Tibial nerve (tissue), 4 donors: ENCODE measurements at regions not wholly inside any gene's neighbourhood (a gene's known extent, or its start where the extent isn't known, plus 50 kb on each side); places are given as distances from the start of the nearest gene placed in this dataset.

ENCODE experiments used
- EP300 ChIP-seq, 2 donors: sonication (generic); formaldehyde crosslinking; IDR thresholded peaks; one replicate each; pipeline ENCODE4 v1.6.1; 2017; ENCODE audit warnings: antibody characterized with exemption in 2 of 2, mild to moderate bottlenecking in 1 of 2
- POLR2A ChIP-seq, 2 donors: fragments of 450-650 bp; IDR thresholded peaks; one replicate each; pipeline ENCODE4 v1.6.1; 2017; ENCODE audit warnings: antibody characterized with exemption in 2 of 2, mild to moderate bottlenecking in 2 of 2, moderate library complexity in 2 of 2
- TF ChIP-seq, protein P1 (sequence below), 5 experiments: fragments of 200-600 bp in 3 of 5; fragments of 450-650 bp in 2 of 5; sonication (generic) in 3 of 5; IDR thresholded peaks; one replicate each; pipeline ENCODE4 v1.5.1; 2016 to 2019; ENCODE audit warnings: antibody characterized with exemption in 5 of 5, mild to moderate bottlenecking in 3 of 5, moderate library complexity in 2 of 5

DNA sequence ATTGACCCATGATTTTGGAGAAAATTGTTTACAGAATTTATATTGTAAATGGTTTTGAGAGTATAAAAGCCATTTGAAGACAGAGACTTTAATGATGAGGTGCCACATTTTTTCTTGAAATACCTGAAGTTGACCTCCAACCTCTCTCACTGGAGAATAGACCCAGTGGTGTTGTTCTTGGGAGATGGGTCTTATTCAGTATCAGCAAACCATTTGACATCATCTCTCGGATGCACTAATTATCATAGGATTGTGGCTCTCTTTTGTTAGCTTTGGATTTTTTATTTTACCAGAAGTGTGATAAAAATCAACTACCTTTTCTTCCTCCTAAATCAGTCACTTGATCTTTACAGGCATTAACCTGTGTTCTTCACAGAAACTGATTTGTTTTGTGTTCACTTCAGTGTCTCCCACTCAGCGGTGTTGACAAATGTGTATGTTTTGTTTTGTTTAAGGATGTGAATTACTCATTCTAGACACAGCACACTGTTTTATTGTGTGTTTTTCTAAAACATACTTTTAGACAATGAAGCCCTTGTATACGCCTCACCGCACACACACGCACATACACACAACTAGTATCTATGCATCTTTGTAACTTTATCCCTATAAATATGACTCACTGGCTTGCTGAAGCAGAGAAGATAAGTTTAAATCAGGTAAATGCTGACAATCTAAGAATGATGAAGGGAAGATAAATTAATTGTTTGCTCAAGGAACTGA is 455.6 kb downstream of the INHBA start:
- TF ChIP-seq, protein P1, sequence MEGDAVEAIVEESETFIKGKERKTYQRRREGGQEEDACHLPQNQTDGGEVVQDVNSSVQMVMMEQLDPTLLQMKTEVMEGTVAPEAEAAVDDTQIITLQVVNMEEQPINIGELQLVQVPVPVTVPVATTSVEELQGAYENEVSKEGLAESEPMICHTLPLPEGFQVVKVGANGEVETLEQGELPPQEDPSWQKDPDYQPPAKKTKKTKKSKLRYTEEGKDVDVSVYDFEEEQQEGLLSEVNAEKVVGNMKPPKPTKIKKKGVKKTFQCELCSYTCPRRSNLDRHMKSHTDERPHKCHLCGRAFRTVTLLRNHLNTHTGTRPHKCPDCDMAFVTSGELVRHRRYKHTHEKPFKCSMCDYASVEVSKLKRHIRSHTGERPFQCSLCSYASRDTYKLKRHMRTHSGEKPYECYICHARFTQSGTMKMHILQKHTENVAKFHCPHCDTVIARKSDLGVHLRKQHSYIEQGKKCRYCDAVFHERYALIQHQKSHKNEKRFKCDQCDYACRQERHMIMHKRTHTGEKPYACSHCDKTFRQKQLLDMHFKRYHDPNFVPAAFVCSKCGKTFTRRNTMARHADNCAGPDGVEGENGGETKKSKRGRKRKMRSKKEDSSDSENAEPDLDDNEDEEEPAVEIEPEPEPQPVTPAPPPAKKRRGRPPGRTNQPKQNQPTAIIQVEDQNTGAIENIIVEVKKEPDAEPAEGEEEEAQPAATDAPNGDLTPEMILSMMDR (IDR thresholded peaks at IDR 0.05): no peak
- no peak for TF ChIP-seq POLR2A (IDR thresholded peaks at IDR 0.05)
- TF ChIP-seq EP300 (IDR thresholded peaks at IDR 0.05): no peak
